ENCODE measurements at regions not wholly inside any gene's neighbourhood (a gene's known extent, or its start where the extent isn't known, plus 50 kb on each side); places are given as distances from the start of the nearest gene placed in this dataset.

DNA sequence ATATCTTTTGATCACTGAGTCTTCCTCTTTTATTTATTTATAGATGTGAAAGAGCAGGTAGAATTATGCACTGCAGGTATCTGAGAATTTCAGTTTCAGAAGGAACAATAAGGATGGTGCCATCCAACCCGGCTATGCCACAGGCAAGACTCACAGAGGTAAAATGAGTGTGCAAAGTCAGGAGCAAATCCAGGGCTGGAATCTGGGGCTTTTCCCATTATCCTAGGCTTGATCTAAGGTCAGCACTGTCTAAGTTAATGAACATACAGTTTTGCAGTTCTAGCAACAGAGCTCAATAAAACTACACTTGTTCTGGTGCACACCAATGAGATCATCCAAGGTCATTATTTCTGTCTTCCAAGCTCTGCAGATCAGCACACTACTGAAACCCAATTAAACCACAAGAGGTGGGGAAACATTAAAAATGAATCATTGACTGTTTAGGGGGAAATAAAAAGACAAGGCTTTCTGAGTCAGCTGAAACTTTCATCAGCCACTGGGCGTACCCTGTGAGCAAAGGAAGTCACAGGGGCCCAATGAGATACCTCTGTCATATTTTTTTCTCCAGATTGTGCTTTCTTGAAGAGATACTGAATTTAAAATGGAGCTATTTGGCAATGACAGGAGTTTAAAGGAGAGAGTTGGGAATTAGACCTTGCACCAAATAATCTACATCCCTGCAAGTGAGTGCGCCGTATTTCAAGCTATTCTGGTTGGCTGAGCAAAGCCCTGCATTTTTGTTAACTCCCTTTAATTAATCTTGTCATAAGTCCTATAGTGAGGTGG is 662.2 kb upstream of the ZNF608 start:
- DNase-seq, result no peak

DNA sequence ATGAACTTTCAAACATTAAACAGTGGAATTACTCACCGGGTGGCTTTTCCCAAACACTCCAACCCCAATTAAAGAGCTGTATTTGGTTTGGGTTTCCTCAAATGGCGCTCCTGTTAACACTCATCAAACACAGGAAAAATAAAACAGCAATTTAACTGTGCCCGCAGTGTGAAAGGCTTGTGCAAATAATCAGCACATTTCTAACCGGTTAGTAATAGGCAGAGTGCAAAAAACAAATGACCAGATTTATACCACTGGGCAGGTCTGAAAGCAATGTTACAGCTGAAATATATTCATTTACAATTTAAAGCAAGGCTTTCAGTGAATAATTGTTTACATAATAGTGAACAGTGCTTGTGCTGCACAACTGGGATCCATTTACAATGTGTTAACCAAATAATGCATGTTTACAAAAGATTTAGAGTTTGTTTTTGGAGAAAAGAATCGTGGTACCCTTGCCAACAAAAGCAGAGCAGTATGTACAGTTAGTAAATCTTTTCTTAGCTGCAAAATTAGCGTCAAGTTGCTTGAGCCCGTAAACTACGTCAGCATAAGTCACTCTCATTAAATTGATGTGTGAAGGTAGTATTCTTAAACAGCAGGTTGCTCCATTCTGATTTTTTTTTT is 662.9 kb upstream of the ZNF608 start:
- DNase-seq, result no peak

DNA sequence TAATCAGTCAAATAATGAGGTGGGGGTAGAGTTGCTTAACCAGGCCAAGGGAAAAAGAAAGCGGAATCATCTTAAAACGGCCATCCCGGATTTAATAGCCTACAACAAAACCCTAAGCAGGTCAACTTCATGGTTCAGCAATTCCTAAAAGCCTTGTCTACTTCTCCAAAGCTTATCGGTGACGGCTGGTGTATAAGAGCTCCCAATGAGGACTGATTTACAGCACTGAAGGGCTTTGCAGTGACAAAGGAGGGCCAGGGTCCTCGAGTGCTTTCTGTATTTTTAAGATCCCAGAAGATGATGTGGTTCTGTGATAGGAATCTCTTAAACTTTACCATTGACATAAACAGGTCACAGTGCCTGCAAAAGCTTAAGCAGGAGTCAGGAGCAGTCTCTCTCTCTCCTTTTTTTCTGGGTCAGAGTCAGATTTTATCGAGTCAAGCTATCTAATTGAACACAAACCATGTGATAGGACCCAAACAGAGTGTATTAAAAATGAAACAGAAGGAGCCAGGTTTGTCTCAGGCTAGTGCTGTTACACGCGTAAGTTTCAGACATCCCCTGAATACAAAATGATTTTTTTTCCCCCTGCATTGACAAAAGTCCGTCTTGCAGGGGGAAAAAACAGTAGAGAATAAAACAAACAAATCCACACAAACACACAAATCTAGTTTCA is 663.6 kb upstream of the ZNF608 start:
- peak; percentile 16 for DNase-seq

DNA sequence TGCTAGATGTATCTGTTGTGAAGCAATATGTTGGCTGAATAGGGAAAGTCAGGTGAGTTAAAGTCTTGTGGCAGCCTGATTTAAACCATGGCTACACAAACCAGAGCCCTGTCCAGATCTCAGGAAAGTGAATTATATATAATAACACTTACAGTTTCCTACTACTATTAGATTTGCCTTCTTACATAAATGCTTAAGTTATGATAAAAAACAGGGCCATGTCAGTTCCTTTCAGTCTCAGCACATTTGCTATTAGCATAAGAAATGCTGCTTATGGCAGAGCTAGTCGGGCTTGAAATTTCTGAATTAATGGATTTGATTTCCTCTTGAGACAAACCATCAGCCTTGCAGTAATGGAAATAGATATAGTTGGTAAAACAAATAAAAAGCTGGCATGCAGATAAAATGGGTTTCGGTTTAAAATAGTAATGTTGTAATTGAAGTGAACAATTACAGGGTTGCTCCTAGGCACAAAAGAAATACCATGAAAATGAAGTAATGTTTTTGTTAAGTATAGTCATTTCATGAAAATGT is 664.2 kb upstream of the ZNF608 start:
- DNase-seq, result no peak

DNA sequence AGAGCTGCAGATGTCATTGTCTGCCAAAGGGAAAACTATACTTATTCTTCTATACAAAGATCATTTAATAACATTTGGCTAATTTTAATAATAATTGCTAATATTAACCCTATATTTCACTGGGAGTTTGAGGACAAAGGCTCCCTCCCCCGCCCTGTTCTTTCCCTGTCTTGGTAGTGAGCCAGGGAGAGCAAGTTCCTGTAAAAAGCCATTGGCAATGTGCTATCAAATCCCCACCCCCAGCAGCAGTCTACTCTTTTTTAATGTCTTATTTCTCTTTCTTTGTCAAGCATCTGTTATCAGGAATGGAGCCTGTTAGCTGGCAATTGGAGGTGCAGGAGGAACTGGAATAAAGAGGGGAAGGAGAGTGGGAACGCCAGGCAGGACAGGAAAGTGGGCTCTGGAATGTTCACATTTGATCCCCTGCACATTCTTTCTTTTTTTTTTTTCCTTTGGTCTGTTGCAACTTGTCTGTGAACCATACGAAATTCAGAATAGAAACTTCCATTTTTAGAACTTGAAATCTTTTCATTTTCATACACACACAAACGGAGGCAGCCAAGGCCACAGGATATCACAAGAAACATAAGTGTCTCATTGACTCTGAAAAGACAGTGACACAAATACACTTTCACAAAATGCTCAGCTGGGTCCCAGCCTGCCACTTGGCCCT is 664.8 kb upstream of the ZNF608 start:
- DNase-seq, result peak; percentile 63

DNA sequence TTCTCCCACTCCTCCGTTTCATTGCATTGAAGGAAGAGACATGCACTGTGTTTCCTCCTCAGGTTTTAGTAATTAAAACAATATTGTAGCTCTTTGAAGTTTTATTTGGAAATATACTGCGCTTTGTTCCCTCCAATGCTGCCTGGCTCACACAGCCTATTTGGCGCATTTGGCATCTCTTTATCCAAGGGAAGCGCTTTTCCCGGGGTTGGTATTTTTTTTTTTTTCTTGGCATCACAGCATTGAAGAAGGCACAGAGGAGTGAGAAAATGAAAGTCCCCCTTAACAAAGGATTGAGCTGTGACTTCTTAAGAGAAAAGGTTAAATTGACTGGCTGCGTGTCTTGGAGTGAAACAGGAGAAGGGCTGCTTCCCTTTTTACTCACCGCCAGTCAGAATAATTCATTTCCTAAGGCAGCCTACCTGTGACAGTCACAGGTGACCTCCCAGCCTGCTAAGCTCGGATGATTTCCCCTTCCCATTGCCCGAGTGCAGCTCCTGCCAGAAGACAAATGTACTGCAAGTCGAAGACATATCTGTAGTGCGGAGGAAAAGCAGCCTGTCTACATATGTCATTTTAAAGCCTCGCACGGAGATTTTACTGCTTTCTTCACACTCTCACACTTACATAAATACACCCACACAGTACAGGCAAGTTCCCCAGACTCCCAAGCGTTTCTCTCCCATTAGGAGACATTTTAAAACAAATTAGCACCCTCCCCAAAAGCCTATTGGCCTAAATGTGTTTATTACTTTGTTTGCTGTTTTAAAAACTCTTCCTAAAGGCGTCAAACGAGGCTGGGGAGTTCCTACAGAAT is 665.5 kb upstream of the ZNF608 start:
- DNase-seq, result peak; percentile 72

DNA sequence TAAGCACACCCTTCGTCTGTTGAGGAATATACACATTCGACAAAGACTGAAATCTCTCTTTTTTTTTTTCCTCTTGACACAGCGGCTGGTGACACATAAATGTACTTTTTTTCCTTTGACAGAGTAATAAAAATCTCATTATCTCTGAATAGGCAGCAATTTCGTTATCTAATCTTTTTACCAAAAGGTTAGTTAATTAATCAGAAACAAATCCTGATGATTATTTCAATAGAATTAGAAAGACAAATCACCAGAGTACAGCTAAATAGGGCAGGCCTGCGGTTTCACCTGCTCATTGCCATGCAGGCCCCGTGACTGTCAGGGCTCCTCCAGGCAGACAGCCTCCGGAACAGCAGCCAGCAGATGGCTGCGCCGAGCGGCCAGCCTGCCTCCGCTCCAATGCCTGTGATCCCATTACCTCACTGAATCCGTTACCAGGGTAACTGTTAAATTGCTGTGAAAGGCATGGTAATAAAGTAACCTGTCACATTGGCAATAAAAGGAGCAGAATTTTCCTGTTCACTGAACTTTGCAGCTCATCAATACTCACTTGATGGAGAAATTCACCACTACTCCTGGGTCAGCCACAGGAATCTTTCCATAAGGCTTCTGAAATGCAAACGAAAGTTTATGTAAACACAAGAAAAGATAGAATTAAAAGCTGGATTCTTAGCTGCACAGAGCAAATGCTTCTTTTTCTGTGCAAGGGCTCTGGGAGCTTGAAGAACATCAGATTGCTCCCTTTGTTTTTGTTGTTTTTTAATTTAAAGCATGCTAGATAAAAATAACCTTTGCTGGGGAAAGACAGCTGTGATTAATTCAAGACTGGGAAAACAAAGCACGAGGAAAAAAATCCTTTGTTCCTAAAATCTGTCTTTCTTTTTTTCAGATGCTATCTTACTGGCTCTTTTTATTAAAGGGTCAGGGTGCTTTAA is 666.4 kb upstream of the ZNF608 start:
- DNase-seq, result peak; percentile 90

DNA sequence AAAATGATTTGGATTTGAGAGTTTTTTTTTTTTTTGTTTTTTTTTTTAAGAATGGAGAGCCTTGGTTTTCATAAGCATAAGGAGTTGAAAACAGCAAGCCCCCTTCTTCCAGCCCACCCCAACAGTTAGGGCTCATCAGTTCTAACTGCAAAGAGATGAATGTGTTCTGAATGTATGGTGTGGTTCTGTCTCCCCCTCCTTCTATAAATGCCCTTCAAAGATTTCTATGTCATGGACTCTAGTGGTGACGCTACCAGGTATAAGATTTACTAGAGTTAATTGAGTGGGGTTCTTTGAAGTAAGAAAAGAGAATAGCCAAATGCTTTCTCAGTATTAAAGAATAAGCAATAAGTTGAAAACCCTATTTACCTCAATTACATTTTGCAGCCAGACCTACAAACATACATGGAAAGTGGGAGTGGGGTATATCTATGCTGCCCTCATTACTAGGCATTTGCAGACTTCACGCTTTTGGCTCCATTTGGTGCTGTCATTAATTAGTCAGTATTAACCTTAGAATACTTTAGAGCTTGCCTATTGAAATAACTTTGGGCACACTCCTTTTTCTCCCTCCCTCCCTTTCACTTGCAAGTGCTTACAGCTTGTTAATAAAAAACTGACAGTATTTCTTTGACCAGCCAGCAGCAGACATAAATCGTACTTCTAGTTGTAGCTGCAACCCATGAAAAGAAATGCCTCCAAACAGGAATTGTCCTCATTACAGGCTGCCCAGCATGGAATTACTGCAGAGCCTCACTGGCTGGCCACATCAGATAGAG is 667.2 kb upstream of the ZNF608 start:
- peak; percentile 43 for DNase-seq

DNA sequence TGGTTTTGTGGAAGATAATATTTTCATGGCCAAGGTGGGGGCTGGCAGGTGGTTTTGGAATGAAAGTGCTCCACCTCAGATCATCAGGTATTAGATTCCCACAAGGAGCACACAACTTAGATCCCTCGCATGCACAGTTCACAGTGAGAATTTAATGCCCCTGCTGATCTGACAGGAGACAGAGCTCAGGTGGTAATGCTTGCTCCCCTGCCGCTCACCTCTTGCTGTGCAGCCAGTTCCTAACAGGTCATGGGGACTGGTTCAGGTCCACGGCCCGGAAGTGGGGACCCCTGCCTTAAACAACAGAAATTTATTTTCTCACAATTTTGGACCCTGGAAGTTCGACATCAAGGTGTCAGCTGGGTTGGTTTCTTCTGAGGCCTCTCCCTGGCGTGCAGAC is 668.7 kb upstream of the ZNF608 start:
- no peak for DNase-seq

DNA sequence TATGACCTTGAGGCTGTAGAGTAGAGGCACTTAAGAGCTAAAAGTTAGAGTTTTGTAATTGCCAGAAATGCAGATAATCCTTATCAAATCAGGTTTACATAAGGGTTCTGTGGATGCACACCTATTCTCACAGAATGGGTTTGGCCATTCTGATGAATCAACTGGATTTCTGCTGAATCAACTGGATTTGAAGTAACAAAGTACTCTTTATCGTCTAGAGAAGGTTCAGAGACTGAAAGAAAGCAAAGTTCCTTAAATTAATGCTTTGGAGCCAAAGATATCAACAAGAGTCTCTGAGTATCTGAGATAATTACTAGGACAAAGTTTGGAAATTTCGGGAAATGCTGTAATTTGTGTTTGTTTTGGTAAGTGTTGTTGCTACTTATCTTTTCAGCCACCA is 669.6 kb upstream of the ZNF608 start:
- DNase-seq, result no peak

DNA sequence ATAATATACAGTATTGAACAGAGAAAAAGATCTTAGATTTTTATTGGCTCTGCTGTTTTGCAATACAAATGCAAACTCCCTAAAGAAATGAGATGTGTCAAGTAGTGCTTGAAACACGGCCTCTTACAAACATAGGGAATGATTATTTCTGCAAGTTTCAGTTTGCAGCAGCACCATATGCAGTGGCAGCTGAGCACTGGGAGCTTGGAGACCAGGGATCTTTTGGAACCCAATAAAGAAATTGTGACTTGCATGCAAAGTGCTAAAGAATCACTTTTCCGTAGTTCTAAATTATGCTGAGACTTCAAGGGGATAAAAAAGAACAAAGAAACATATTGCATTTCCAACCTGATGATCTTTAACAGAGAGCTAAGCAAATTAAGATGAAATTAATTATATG is 674.6 kb upstream of the ZNF608 start:
- DNase-seq, result peak; percentile 25

DNA sequence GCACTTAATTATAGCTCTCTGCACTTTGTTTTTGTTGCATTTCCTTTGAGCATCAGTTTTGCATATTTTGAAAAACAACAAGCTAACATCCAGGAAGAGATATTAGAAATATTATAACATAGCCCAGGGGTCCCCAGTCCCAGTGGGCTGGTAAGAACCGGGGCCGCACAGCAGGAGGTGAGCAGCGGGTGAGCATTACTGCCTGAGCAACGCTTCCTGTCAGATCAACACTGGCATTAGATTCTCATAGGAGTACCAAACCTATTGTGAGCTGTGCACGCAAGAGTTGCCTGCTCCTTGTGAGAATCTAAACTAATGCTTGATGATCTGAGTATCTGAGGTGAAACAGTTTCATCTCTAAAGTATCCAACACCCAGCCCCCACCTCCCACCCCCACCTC is 675.9 kb upstream of the ZNF608 start:
- no peak for DNase-seq

DNA sequence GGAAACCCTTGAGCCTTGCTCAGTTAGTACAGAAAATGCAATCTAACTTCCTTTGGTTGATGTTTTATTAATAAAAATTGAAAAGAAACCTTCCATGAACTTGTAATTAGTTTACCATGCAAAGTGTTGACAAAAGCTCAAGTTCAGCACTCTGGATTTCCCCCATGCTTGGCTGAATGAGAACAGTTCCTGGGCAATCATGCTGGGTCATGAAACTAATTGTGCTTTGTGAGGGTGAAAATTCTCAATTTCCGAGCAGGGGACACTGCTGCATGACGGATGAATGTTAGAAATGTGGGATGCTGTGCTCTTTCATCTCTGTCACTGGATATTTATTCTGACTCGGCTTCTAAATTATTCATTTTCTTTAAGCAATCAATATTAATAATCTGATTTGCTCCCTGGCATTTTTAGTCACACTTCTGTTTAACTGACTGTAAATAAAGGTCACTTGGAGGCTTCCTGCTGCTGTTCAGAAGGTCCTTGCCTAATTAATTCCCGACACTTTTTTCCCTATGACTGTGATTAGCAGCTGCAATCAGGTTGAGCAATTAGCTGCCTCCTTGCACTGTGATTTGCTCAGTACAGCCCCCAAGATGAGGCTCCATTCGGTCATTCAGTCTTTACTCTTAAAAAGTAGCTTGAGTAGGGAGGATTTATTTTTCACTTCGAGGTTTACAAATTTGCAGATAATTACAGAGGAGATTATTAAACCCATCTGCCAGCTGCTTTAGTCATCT is 678.1 kb upstream of the ZNF608 start:
- peak; percentile 16 for DNase-seq

DNA sequence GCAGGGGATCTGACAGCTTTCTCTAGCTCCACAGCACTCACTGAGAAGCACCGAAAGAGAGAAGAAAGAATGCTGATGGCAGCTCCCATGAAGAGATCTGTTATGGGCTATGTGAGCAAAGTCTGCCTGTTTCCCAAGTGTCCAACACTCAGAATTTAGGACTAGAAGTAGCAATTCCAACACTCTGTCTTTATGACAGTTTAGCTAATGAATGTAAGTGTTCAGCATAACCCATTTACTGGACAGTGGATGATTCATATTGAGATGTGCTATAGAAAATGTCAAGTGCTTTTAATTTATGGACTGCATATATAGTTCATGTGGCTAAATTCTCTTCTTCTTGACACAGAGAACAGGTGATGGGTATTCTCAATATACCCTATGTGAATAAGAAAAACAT is 683.1 kb upstream of the ZNF608 start:
- DNase-seq, result no peak

DNA sequence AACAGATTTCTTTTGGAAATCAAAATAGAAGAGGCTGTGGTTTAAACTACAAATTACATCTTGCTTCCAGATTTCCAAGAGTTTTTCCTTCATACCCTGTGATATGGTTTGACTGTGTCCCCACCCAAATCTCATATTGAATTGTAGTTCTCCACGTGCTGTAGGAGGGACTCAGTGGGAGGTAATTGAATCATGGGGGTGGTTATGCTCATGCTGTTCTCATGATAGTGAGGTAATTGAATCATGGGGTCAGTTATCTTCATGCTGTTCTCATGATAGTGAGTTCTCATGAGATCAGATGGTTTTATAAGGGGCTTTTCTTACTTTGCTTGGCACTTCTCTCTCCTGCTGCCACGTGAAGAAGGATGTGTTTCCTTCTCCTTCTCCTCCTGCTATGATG is 687.0 kb upstream of the ZNF608 start:
- no peak for DNase-seq

DNA sequence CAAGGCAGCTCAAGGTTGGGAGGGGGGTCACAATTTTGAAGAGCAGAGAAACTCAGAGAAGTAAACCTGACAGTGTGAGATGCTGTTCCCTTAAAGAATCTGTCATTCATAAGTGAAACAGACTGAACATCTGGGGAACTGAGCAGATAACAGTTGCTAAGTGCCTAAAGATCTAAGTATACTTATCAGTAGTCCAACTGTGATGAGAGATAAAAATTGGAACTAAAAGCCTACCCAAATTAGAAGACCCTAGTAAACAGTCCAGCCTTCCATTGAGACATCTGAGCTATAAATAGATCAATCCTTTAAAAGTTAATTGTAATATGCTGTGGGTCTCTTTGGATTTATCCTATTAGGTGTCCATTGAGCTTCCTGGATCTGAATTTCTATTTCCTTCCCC is 692.8 kb upstream of the ZNF608 start:
- DNase-seq, result no peak

DNA sequence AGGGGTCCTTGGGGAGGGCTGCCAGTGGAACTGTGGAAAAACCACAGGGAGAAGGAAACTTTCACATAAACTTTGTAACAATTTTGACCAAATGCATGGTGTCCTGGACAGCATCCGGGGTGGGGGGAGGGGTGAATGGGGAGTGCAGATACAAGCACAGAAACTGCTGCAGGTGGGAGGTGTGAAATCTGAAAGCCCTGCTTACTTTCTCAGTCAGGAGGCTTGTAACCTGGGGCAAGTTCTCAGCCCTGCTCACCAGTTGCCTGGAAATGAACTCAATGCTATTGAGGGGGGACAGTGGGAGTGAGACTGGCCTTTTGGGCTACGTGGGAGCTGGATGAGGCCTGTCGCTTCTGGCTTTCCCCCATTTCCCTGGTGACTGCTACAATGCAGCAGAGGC is 694.5 kb upstream of the ZNF608 start:
- no peak for DNase-seq

DNA sequence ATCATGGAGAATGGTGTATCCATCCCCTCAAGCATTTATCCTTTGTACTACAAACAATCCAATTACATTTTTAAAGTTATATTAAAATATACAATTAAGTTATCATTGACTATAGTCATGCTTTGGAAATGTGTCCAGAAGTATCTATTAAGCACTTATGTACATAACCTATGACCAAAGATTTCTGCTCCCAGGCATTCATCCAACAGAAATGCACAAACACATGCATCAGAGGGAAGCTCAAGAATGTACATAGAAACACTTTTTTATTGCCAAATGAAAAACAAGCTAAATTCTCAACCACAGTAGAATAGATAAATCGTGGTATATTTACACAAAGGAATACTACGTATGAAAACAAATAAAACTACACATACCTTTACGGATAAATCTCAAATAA is 700.5 kb upstream of the ZNF608 start:
- DNase-seq, result no peak

DNA sequence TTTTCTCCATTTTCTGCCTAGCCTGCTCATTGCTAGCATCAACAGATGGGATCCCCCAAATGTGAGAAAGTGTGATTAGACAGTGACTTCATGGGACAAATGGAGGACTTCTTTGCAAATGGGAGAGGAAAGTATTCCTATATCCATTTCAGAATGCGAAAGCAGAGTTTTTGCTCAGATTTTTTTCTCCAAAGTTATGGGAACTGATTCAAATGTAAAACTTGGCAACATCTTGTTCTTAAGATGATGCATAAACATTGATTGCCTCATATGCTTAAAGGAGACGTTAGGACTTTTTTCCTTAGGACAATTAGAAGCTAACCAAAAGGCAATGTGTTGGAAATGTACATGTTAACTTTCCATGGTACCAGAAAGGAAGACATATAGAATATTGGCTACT is 704.3 kb upstream of the ZNF608 start:
- no peak for DNase-seq

DNA sequence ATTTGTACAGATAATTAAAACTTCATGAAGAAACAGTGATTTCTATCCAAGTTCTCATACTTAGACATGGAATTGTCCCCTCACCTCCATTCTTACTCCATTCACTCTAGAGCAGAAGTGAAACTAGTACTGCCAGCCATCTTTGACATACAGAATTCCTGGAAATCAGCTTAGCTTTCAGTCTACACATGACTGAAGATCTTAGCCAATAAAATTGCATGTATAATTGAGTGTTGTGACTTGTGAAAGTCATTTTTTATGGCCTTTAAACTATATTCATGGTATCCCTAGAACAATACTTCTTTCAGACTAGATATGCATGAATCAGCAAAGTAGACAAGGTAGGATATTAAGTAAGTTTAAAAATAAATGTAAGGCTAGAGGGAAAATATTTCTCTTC is 705.2 kb upstream of the ZNF608 start:
- DNase-seq, result no peak

Data from NCI-H2171 treated with DMSO at 0.1 percent for 48 hours (cell line).